GM18861 (cell line): ENCODE measurements at regions not wholly inside any gene's neighbourhood (a gene's known extent, or its start where the extent isn't known, plus 50 kb on each side); places are given as distances from the start of the nearest gene placed in this dataset.
"Not testable (repeated sequence)": the region's sequence is repeated elsewhere in the genome, so short reads cannot be mapped to it uniquely, and the experiment has no call there.

Experiments
- ATAC-seq: cut with Tn5 transposase; IDR thresholded peaks from one replicate; pipeline ENCODE4 v1.9.1; 2021; ENCODE audit not compliant: unreplicated experiment

- not testable (repeated sequence) for ATAC-seq
Measured at GRCh38 chr2:56606086-56606485, 422.3 kb downstream of the CCDC85A start.

- no peak for ATAC-seq
Measured at GRCh38 chr2:56613254-56613653, 429.5 kb downstream of the CCDC85A start.

GRCh38 chr2:56613920-56614319, 430.1 kb downstream of the CCDC85A start:
- ATAC-seq = no peak

- no peak for ATAC-seq
Measured at GRCh38 chr2:56615760-56616159, 432.0 kb downstream of the CCDC85A start.

GRCh38 chr2:56624181-56624580, 440.4 kb downstream of the CCDC85A start:
- no peak for ATAC-seq

- ATAC-seq = no peak
Measured at GRCh38 chr2:56626927-56627326, 443.1 kb downstream of the CCDC85A start.

- ATAC-seq = no peak
Measured at GRCh38 chr2:56630286-56630685, 446.5 kb downstream of the CCDC85A start.

- no peak for ATAC-seq
Measured at GRCh38 chr2:56647997-56648396, 464.2 kb downstream of the CCDC85A start.

- ATAC-seq = no peak
Measured at GRCh38 chr2:56648802-56649201, 465.0 kb downstream of the CCDC85A start.

- ATAC-seq = no peak
Measured at GRCh38 chr2:56654936-56655335, 471.1 kb downstream of the CCDC85A start.

- no peak for ATAC-seq
Measured at GRCh38 chr2:56656826-56657225, 473.0 kb downstream of the CCDC85A start.

- no peak for ATAC-seq
Measured at GRCh38 chr2:56666777-56667176, 483.0 kb downstream of the CCDC85A start.

- no peak for ATAC-seq
Measured at GRCh38 chr2:56671973-56672569, 488.3 kb downstream of the CCDC85A start.

- no peak for ATAC-seq
Measured at GRCh38 chr2:56674084-56674483, 490.3 kb downstream of the CCDC85A start.

- no peak for ATAC-seq
Measured at GRCh38 chr2:56676966-56677365, 493.2 kb downstream of the CCDC85A start.

GRCh38 chr2:56680971-56681631, 497.3 kb downstream of the CCDC85A start:
- no peak for ATAC-seq

- no peak for ATAC-seq
Measured at GRCh38 chr2:56681659-56682396, 498.0 kb downstream of the CCDC85A start.

GRCh38 chr2:56682397-56682760, 498.6 kb downstream of the CCDC85A start:
- ATAC-seq = no peak

- no peak for ATAC-seq
Measured at GRCh38 chr2:56684327-56684726, 500.5 kb downstream of the CCDC85A start.

GRCh38 chr2:56685205-56685604, 501.4 kb downstream of the CCDC85A start:
- no peak for ATAC-seq

GRCh38 chr2:56687169-56687568, 503.4 kb downstream of the CCDC85A start:
- ATAC-seq = no peak

GRCh38 chr2:56688661-56689060, 504.9 kb downstream of the CCDC85A start:
- no peak for ATAC-seq
